ENCODE measurements at regions not wholly inside any gene's neighbourhood (a gene's known extent, or its start where the extent isn't known, plus 50 kb on each side); places are given as distances from the start of the nearest gene placed in this dataset.
"Not testable (repeated sequence)": the region's sequence is repeated elsewhere in the genome, so short reads cannot be mapped to it uniquely, and the experiment has no call there.

- no peak for DNase-seq
These were observed 155.4 kb upstream of the VWC2 start for GRCh38 chr7:49618028-49618427.

GRCh38 chr7:49623943-49624342 is 149.5 kb upstream of the VWC2 start:
- DNase-seq = no peak

DNA sequence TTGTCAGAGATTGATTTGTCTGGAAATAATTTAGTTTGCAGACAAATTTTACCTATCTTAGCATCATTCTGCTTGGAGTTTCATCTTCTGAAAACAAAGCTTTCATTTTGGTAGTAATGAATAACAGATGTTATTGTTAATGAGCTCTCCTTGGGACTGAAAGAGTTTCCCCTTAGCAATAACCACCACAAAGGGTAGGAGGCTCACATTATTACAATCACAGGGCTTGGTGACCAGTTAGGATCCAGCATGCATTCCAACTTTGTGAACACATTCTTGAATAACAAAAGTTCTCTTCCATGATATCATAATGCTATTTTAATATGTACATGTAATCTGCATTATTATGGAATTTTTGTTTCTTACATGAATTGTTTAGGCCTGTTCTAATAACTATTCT is 148.8 kb upstream of the VWC2 start:
- no peak for DNase-seq

DNA sequence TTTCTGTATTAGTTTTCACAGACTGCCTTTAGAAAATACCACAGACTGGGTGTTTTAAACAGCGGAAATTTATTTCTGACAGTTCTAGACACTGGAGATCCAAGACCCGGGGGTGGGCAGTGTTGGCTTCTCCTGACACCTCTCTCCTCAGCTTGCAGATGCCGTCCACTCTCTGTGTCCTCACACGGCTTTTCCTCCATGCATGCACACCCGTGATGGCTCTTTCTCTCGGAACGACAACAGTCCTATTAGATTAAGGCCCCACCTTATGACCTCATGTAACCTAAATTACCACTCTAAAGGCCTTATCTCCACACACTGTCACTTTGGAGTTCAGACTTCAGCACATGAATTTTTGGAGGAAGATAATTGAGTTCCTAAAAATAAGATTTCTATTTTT is 142.9 kb upstream of the VWC2 start:
- DNase-seq = no peak

- DNase-seq = no peak
These were observed 142.2 kb upstream of the VWC2 start for GRCh38 chr7:49631071-49631815.

- no peak for DNase-seq
These were observed 141.5 kb upstream of the VWC2 start for GRCh38 chr7:49631960-49632359.

DNA sequence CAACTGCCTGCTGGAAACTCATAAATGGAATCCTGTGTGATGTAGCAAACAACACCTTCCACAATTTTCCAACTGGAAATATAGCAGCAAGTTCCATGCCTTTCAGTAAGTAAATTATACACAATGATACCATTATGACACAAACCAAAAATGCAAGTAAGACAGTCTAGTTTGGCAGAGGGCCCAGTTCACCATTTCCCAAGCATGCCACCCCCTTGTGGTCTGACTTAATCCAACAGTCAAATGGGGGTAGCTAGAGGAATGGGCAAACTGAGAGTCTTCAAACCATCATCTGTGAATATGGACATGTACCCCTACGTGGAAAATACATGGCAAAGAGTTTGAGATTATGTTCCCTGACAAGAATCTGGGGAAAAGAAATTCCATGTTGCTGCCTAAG is 137.6 kb upstream of the VWC2 start:
- DNase-seq = no peak

DNA sequence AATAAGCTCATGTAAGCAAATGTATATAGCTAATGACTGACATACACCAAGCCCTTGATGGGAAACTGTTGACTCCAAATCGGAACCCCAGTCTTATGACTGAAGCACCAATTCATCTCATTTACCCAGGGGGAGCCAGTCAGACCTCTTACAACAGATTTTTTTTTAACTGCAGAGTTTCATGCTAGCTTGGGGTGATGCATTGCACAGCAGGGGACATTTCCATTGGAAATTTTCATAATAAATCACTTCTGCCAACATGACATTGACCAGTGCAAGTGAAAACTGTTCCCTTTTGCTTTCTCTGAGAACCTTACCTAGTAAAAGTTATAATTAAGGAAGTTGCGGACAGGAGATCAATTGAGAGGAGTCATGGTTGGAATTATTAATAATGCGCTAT is 137.0 kb upstream of the VWC2 start:
- no peak for DNase-seq

DNA sequence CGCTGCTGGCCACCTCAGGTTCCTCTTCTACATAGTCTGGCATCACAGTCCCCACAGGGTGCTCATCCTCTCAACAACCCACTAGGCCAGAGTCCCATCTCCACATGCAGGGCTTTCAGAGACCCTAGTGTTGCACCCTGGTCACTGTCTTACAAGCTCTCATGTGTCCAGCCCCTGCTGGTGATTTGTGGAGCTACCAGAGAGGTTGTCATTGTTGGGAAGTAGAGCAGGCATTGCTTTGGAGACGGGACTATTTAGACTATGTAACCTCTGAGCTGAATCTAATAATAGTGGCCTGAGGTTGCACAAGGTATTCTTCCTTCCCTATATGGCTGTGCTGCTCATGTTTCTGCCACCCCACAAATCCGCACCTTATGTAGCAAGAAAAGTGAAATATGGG is 135.3 kb upstream of the VWC2 start:
- DNase-seq = no peak

GRCh38 chr7:49639068-49639593 is 134.3 kb upstream of the VWC2 start:
- no peak for DNase-seq

GRCh38 chr7:49639808-49640207 is 133.6 kb upstream of the VWC2 start:
- DNase-seq = no peak

DNA sequence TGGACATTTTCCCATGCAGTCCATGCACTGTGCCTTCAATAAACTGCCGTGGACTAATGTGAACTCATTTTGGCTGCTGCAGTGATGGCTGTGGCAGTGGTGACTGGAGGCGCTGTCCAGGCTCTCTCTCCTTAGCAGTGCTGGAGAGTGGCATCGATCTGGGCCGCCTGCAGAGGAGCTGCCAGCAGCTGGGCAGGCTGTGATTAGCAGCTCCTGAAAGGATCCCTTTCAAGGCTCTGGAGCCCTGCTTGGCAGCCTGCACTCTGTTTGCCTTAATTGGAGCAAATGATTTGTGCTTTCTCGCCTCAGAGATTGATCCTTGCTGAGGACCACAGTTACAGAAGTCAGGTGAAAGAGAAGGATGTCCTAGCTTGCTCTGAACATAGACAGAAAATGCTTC is 130.1 kb upstream of the VWC2 start:
- DNase-seq = no peak

- no peak for DNase-seq
These were observed 129.7 kb upstream of the VWC2 start for GRCh38 chr7:49643736-49644135.

DNA sequence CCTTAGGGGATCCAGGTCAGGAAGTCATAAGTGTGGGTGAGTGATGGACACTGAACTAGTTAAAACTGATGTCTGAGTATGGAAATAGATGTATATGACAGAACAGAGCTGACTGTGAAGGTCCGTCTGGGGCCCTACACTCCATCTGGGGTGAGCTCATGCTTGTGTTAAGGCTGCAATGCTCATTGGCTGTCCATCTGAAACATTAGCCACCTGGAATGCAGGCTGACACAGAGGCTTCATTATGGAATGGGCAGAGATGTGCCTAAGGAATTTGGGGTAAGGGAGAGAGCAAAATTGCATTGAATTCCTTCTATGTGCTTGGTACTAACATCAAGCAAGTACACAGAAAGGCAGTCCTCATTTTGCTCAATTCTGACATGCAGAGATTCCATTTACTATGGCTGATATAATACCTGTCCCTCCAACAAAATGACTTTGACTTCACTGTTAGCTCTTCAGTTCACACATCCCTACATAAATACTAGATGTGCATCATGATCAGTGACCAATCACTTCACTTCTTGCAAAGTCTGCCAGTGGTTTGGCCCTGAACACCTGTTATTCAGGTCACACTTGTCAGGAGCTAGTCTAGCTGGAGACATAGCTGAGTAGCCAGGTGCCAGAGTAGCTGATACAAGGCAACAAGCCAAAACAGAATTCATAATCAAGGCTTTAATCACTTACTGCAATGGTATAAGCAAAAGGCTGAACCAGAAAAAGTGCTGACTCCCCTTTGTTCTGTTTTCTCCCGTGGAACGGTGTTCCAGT is 128.9 kb upstream of the VWC2 start:
- no peak for DNase-seq

- no peak for DNase-seq
These were observed 128.1 kb upstream of the VWC2 start for GRCh38 chr7:49645296-49645695.

- DNase-seq = no peak
These were observed 113.2 kb upstream of the VWC2 start for GRCh38 chr7:49660170-49660783.

DNA sequence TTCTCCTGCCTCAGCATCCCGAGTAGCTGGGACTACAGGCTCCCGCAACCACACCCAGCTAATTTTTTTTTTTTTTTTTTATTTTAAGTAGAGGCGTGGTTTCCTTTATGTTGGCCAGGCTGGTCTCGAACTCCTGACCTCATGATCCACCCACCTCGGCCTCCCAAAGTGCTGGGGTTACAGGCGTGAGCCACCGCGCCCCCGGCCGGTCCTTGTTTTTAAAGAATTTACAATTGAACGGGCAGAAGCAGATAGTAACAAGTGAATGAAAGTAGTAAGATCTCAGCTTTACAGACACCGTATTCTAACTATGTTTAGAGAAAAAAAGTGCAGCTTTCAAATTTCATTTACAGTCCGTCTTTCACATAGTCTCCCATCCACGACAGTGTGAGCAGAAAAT is 112.5 kb upstream of the VWC2 start:
- no peak for DNase-seq

DNA sequence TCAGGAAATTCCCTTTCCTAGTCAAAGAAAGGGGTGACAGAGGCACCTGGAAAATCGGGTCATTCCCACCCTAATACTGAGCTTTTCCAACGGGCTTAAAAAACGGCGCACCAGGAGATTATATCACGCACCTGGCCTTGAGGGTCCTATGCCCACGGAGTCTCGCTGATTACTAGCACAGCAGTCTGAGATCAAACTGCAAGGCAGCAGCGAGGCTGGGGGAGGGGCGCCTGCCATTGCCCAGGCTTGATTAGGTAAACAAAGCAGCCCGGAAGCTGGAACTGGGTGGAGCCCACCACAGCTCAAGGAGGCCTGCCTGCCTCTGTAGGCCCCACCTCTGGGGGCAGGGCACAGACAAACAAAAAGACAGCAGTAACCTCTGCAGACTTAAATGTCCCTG is 107.5 kb upstream of the VWC2 start:
- not testable (repeated sequence) for DNase-seq

DNA sequence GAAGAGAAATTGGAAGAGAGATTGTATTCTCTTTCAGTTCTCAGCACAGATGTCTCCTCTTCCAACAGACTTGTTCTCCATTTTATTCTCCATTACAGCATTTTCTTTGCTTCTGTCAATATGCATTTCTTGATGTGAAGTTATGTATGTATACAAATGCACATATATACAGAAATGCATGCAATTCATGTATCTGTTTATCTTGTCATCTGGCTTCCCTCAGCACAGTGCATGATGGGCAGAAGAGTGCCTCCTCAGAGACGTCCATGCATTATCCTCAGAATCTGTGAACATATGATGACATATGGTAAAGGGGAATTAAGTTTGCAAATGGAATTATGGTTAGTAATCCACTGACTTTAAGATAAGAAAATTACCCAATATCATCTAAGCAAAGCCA is 106.7 kb upstream of the VWC2 start:
- no peak for DNase-seq

DNA sequence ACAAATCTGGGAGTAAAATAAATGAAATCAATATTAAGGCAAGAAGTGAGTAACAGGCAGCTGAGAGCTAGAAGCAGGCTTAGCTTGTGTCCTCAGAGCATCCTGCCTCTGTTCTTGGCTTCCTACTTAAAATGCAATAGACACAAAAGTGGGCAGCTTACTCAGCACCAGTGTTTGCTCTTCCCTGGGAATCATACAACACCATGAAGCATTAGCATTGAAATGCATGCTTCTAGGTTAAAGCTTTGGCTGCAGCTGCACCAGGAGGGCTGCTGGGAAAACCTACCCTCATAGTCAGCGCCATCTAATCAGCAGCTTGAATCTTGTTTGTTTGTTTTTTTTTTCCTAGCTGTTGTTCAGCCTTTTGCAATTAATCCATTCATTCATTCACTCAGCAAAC is 104.2 kb upstream of the VWC2 start:
- no peak for DNase-seq

DNA sequence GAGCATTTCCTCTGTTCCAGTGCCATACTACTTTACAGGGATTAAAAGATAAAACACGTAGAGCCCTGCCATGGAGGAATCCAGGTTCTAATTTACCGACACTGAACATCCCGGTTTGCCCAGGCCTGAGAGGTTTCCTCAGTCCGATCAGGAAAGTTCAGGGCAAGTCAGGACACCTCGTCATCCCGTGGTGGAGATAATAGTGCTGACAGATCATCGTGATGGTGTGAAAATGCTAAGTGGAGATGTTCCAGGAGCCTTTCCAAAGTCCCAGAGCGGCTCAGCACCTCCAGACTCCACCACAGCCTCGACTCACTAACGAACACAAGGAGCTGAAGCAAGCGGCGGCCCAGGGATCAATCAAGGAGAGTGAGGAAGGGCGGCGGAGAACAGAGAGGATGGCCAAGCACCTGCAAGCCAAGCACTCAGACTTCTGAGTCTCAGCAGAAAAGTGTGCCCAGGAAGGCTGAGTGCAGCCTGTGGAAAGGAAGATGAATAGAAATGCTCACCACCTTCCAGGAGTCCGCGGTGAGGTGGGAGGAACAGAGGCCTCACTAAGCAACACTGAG is 103.7 kb upstream of the VWC2 start:
- no peak for DNase-seq

DNA sequence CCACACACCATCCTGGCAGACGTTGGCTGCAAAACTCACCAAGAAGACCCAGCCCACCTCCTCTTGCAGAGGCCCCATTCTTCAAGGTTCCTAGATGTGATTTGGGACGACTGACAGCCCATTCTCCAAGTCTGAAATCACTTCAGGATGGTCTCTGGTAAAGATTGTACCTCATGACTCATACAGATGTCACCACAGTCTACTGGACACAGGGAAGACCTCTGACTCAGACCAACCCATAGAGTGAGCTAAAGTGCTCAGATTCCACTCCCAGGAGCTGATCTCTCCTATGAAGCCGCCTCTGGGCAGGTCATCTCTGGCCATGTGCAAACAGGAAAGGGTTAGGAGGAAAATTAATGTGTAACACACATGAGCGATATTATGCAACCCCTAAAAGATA is 102.4 kb upstream of the VWC2 start:
- no peak for DNase-seq

DNA sequence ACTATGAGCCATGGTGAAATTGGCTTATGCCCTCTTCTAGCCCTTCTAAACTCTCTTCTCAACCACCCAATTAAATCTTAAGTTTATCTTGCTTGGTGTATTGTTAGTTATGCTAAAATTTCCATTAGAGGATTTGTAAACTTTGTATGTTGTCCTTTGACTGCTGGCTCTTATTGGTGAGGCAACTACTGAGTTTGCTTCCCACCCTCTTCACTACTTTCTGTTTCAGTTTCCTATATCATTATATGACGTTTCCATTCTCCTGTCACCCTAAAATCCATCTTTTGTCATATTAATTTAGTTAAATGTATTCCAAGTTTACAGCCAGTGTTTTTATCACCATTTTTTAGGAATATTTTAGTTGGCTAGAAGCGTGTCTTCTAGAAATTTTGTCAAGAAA is 80.9 kb upstream of the VWC2 start:
- DNase-seq = no peak

DNA sequence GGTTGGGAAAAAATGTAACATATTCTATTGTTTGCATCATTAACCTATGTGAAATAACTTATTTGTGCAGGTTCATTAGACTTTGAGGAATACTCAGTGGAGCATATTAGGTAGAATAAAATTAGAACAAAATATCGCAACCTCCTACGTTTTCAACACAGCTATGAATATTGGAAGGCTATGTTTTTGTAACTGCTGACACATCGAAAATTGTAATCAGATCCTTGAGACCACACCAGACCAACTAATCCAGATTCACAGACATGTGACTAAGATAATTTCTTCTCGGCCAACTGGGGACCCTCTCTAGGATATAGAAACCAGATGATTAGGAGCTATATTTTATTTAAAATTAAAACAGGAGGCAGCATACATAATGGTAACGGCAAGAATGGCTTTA is 77.5 kb upstream of the VWC2 start:
- DNase-seq = no peak
